AG04449 (cell line): ENCODE measurements at regions not wholly inside any gene's neighbourhood (a gene's known extent, or its start where the extent isn't known, plus 50 kb on each side); places are given as distances from the start of the nearest gene placed in this dataset.

Experiments used
- CTCF ChIA-PET: fragments of 350-600 bp; formaldehyde crosslinking; extraction: SDS; loops from one replicate; lab custom pipeline; 2021; ENCODE audit warnings: antibody characterized with exemption; lab: Yijun Ruan, JAX
- POLR2A ChIA-PET: fragments of 400-600, 350-600 bp; formaldehyde crosslinking; extraction: SDS; loops from one replicate; lab custom pipeline; 2020; ENCODE audit warnings: antibody characterized with exemption, inconsistent platforms; lab: Yijun Ruan, JAX
- DNase-seq: peaks from one replicate; pipeline ENCODE4 v3.0.0-alpha.2; 2010; ENCODE audit warnings: low read depth, low spot score
- H3K4me3 ChIP-seq: 2 replicates; pipeline ENCODE4 v1.5.1; 2011; ENCODE audit warnings: low read depth, mild to moderate bottlenecking, control low read depth, low read length
- CTCF ChIP-seq: IDR thresholded peaks from one replicate; pipeline ENCODE4 v1.5.1; 2011; ENCODE audit warnings: mild to moderate bottlenecking, moderate library complexity, low read length, control low read depth, inconsistent platforms; ENCODE audit not compliant: insufficient read depth; ENCODE audit errors: missing control alignments

- CTCF ChIA-PET: no interaction called here
- POLR2A ChIA-PET: no interaction called here
- DNase-seq: no peak
- TF ChIP-seq CTCF: no peak
- H3K4me3 ChIP-seq: no peak overlapping the region
These were observed 1774.0 kb upstream of the PRR20A start for GRCh38 chr13:55366676-55367075.

- no peak for DNase-seq
- no peak overlapping the region for H3K4me3 ChIP-seq
- POLR2A ChIA-PET: no interaction called here
- no peak for TF ChIP-seq CTCF
- CTCF ChIA-PET: no interaction called here
These were observed 1746.2 kb upstream of the PRR20A start for GRCh38 chr13:55394470-55394869.

- no peak overlapping the region for H3K4me3 ChIP-seq
- ChIA-PET CTCF (no interaction called here), POLR2A (no interaction called here)
- DNase-seq: no peak
- TF ChIP-seq CTCF: no peak
These were observed 1737.8 kb upstream of the PRR20A start for GRCh38 chr13:55402870-55403269.

GRCh38 chr13:55403887-55404487 is 1736.7 kb upstream of the PRR20A start:
- ChIA-PET CTCF (no interaction called here), POLR2A (no interaction called here)
- DNase-seq: no peak
- no peak for TF ChIP-seq CTCF
- H3K4me3 ChIP-seq: no peak overlapping the region

- TF ChIP-seq CTCF: no peak
- CTCF ChIA-PET: no interaction called here
- no peak overlapping the region for H3K4me3 ChIP-seq
- DNase-seq: no peak
- POLR2A ChIA-PET: no interaction called here
These were observed 1730.1 kb upstream of the PRR20A start for GRCh38 chr13:55410398-55411330.

- ChIA-PET CTCF (no interaction called here), POLR2A (no interaction called here)
- no peak for DNase-seq
- no peak for TF ChIP-seq CTCF
- H3K4me3 ChIP-seq: no peak overlapping the region
These were observed 1722.6 kb upstream of the PRR20A start for GRCh38 chr13:55418095-55418494.
